GM19238 (cell line): ENCODE measurements at regions not wholly inside any gene's neighbourhood (a gene's known extent, or its start where the extent isn't known, plus 50 kb on each side); places are given as distances from the start of the nearest gene placed in this dataset.

Experiments
- DNase-seq: peaks from one replicate; pipeline ENCODE4 v3.0.0; 2011; ENCODE audit warnings: low spot score; ENCODE audit not compliant: insufficient read length

DNA sequence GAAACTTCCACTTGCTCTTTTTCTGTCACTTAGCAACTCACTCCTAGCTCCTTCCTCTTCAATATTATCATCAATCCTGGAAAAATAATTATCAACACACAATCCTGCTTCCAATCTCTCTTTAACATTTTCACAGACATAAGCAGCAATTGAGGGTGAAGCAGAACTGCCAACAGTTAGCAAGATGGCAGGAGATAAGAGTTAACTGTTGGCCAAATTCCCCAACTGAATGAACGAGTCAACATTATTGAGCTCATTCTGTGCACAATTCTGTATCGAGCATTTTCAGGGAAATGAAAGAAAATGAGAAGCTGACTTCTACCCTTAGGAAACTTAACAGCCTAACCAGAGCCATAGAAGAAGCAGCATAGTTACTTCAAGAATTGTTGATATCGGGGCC is 152.0 kb downstream of the KCNA5 start:
- DNase-seq: no peak

DNA sequence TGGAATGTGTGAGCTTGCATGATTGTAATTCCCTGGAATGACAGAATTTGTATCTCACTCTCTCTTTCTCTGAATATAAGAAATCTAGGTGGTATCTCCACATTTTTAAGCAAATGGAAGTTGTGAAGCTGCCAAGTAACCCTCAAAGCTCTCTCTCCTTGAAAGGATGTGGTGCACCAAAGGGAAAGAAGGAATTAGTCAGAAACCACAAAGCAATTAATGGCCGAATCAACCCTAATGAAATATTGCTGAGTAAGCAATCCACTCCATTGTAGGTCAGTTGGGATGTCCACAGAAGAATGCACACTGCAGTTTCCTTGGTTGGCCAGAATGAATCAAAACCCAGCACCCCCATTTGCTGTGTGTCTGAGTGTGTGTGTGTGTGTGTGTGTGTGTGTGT is 153.5 kb downstream of the KCNA5 start:
- DNase-seq: no peak

DNA sequence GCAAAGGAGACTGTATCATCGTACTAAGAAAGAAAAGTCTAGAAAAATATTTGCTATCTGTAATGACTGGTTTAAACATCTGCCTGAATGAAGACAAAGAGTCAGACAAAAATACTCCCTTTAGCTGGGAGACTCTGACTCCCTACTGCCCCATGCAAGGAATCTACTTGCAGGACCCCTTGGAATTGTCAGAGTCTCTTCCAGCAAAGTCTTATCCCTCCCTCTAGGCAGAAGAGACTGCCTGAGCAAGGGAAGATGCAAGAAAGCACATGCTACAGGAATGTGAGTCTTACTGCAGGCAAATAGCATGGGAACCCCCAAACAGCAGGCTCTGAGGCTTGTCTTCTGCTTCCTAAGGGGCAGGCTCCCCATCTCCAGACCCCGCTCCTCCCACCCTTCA is 154.0 kb downstream of the KCNA5 start:
- DNase-seq: no peak

DNA sequence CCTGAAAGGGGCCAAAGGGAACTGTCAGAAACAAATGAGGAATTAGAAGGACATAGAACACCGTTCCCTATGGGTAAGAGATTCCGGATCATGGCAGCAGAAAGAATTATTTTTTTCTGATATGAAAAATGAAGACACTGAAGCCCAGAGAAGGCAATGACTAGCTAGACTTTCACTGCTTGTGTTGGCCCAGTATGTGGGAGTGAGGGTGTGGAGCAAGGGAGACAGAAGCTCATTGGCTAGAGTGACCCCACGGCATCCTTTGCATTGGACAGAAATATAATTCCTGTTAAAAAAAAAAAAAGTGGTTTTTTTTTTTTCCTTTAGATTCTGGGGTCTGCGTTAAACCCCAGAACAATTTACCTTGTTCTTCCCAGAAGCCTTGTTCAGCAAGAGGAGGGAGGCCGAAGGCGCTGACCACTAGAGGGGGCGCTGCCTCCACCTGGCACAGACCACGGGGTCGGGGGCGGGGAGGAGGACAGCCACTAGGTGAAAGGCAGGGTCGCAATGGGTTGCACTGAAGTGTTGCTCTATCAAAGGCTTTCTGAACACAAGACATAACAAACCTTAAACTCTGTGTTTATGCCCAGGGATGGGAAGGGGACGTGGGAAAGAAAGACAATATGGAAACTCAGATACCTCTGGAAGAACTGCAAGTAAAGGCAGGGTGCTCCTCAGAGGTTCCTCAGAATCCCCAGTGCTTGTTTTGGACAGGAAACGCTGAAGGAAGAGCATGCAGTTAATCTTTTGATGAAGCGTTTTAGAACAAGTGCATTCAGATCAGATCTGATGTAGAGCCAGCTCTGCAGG is 156.8 kb downstream of the KCNA5 start:
- DNase-seq: peak; percentile 23

DNA sequence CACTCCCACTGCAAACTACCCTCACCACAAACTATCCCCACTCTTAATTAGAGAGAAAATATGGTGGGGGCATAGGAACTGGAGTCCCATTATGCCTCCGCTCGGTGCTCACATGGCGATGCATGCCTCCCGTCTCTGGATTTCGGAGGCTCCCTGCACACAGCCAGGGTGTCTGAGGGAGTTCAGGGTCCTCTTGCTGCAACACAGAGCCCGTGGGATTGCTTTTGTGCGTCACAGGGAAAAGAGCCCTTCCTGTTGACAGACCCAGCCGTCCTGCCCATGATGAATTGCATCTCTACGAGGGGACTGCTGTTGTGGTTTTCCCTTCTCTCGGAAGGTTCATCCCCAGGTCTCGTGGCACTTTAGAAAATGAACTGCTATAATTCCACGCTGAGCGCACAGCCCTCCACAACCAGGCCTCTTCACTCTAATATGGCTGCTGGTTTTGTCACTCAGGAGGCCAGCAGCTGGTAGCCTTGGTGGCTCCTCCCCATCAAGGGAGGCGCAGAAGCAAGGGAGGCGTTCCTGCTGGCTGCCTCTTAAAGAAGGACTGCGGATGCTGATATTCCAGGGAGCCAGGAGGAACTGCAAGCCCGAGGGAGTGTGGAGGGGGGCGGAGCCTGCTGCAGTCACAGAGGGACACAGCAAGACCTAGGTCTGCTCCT is 158.0 kb downstream of the KCNA5 start:
- no peak for DNase-seq

DNA sequence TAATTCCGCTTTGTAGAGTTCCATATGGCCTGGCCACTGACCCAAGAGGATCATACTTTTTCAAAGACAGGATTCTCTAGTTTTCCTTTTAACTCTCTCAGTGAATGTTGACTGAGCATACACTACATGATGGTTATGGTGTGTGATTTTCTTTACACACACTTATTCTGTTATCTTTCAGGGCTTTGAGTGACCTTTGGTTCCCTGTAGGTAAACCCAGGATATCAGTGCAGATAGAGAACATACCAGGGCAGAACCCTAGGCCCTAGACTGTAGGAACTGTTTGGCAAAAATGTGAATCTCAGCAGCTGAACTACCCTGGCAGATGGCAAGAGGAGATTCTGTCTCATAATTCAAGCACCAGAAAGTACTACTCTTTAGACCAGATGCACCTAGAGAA is 159.6 kb downstream of the KCNA5 start:
- no peak for DNase-seq

DNA sequence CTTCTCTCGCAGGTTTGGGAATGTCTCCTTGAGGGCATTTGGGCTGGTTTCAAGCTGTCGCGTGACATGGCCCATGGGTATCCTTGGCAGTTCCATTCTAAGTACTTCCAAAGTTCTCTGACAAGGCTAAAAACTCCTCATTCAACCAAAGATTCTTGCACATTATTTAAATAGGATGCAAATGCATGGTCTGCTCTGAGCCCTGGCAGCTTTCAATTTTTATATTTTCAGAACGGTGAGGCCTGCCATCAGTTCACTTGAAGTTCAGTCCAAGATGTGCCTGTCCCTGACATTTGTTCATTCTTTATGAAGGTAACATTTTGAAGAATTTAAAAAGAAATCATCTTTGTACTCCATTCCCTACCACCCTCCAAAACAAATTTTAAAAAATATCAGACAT is 160.0 kb downstream of the KCNA5 start:
- DNase-seq: no peak

DNA sequence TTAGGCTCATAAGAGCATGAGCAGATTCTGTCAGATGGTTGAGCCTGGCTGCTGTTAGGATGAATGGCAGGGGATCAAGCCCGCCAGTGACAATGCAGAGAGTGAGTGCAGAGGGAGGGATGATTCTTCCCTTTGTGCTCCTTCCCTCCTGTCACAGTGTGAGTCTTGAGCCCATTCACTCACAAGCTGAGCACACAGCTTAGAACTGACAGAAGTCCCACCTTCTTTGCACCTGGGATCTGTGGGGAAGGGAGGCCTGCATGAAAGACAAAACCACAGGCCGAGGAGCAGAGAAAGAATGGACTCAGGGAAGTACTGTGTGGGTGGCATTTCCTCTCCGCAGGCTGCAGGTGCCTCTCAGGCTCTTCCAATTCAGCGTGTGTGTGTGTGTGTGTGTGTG is 160.6 kb downstream of the KCNA5 start:
- no peak for DNase-seq

DNA sequence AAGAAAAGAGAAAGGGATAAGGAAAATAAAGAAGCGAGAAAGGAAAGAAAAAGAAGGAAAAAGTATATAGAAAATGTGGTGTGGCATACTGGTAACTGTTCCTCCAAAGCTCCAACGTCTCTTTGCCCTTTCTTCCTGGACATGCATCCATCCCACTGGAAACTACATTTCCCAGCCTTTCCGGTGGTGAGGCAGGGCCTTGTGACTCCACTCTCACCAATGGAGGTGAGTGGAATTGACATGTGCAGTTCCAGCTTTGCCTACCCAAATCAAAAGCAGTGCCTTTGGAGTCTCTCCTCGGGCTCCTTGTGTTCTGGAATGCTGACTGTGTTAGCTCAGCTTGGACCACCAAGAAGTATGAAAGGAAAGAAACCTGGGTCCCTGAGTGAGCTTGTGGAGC is 161.2 kb downstream of the KCNA5 start:
- no peak for DNase-seq

DNA sequence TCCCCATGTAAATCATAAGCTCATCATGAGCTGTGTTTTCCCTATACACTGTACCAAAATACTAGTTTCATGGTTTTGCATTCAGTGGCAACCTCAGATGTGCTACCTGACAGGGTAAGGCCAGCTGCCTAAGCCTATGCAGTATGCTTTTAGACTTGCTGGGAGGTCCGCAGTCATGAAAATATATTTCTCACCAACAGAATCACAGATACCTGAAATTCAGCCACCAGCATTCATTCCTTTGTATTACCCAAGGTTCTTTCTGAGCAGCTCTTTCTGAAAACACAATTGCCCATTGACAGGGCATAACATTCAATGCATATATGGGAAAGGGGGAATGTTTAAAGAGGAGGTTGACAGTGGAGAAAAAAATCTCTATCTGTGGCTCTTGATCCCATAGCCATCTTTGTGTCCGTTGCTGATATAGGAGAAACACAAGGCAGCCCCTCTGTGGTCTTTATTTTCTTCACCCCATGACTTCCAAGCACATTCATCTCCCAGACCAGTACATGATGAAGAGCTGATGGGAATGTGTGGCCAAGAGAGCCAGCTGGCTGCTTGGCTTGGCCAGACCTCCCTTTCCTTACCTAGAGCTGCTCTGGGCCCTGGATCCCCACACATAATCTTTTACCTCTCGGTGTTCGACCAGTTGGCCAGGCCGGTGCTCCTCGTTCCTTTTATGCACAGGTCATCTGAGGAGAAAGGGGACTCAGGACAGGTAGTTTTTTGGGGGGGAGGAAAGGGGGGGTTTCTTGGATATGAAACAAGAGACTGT is 162.9 kb downstream of the KCNA5 start:
- DNase-seq: no peak

DNA sequence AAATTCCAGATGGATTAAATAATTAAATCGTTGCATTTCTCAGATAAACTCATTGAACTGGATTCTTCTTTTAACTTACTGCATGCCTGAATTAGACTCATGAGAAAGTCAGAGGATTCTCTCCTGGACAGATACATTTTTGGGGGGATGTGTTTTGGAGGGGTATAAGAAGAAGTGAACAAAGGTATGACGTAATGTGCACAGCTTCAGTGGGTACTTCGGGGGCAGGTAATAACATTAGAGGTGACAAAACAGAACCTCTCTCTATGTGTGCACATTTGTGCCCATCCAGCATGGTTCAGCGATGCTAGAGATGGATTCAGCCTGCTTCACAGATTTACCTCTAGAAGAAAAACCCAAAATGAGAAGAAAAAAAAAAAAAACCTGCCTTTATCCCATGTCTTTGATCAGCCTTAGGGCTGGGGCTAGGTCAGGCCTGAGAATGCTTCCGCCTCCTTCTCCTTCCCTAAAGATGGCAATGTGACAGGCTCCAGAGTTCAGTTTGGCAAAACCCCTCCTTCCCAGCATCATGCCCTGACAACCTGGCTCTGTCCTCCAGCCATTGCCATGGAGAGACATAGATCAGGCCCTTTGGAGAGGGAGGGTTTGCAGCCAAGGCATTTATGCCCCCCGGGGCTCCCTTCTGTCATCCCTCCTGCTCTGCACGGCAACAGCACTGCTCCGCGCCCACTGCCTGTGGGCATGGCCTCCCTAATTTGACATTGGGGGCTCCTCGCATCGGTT is 166.7 kb downstream of the KCNA5 start:
- no peak for DNase-seq

DNA sequence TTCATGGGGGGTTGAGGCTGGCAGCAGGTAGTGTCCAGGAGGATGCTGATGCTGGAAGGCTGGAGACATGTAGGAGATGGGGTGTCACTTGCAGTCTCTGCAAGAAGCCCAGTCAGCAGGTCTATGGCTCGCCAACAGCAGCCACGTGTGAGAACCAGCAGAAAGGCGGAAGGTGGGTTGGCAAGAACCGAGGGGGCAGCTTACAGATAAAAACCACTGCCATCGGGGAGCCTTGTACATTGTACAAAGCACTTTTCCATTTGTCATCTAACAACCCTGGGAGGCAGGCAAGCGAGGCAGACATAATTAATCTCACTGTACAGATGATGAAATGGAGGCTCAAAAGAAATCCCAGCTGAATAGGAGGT is 167.2 kb downstream of the KCNA5 start:
- no peak for DNase-seq

DNA sequence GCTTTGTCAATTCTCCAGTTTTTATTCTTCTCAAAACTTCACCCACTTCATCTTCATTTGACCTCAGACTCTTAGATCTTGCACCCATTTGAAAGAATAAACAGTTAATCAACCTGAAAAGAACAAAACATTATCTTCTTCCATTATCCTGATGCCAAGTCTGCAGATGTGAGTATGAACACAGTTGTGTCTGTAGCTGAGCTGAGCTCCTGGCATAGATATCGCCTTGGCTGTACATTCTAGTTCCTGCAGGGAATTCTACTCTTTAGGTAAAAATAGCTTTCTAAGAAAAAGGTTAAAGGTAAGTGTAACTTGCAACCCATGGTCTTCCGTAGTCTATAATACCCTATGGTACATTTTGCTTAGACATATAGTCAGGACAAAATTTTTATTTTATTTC is 169.7 kb downstream of the KCNA5 start:
- no peak for DNase-seq

DNA sequence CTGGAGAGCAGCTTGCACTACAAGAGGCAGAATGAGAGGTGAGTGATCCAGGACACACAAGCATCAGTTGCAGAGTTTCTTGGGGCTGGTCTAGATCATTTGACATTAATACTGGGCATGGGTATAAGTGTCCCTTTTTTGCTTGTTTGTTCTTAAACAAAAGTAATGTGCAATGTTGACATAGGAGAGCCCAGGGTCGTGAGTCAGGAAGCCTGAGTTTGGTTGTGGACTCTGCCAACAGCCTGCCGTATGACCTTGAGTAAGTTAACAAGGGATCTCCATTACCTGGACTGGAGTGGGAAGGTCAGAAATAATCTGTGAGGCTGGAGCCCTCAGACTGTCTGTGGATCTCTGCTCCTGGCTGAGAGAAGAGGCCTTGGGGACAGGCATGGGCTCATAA is 170.3 kb downstream of the KCNA5 start:
- no peak for DNase-seq

DNA sequence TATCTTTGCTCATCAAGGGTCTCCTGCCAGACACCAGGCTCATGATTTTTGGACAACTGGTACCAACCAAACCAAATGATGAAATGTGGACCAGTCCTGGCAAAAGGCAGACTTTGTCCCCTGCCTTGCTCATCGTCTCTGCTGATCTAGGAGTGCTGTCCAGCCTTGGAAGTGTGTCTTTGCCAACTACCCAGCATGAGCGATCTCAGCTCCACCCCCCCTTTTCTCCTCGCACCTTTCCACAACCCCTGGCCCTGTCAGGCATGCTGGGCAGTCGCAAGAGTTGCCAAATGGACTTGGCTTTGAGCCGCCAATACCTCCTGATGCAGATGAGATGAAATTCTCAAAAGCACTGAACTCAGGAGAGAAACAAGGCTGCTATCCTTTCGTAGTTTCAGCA is 174.3 kb downstream of the KCNA5 start:
- no peak for DNase-seq

DNA sequence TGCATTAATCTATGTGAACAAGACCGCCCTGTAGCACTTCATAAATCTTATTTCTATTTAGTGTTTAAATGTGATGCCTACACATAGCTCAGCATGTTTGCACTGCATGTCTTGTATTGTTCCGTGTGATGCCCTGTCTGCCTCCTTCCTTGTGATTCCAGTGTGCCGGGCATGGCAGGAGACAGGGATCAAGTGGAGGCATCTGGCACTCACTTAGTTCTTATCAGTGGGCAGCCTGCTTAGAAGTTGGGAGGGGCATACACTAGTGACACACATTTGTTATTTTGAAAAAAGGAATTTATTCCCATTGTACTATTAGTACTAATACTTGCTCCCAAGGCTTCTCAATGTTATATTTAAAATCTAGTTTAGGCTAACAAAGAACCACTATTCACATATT is 176.4 kb downstream of the KCNA5 start:
- DNase-seq: no peak

DNA sequence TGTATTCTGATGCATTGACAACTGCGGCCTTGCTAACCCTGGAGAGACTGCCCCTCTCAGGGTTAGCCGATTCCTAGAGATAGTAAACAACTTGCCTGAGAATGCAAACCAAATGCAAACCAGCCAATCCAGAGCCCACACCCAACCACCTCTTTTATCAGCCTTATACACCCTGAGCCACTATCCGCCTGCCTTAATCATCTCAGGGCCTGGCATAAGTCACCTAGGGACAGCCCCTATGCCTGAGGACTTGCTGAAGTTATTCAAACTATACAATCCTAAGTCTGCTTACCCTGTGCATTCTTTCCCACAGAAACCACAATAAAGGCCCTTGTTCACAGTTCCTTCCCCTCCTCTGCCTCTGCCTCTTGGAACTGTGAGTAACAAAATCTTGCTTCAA is 177.2 kb downstream of the KCNA5 start:
- no peak for DNase-seq

DNA sequence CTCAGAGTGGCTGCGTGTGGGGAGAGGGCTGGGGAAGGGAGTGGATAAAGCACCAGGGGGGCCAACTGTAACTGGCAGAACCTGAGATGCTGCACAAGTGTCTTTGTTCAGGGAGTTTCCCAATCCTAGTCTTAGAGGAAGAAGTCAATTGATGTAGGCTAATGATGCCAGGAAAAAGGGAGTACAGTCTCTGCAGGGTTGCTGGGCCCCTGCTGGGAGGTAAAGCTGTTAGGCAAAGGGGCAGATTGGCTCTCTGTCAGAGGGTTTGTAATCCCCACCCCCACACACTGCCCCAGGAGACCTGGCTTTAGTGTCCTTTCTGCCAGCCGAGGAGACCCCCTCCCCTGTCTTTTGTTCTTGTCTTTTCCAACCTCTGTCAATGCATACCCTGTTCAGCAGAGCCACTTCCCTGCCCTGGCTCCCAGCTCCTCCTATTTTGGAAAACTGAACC is 178.4 kb downstream of the KCNA5 start:
- DNase-seq: no peak

DNA sequence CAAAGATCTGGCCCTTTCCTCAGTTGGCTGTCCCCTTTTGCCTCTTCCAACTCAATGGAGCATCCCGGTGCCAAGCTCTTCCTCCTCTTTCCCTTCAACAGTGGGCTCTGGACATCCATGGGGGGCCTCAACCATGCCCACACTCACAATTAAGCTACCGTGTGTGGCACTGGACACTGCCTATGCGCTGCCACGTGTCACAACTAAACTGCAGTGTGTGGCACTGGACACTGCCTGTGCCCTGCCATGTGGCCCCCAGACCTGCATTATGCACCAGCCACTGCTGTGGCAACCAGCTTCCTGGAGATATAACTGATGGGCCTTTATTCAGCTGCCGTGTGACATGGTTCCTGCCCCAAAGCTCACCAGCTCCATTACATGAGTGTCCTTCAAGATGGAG is 179.1 kb downstream of the KCNA5 start:
- DNase-seq: no peak

DNA sequence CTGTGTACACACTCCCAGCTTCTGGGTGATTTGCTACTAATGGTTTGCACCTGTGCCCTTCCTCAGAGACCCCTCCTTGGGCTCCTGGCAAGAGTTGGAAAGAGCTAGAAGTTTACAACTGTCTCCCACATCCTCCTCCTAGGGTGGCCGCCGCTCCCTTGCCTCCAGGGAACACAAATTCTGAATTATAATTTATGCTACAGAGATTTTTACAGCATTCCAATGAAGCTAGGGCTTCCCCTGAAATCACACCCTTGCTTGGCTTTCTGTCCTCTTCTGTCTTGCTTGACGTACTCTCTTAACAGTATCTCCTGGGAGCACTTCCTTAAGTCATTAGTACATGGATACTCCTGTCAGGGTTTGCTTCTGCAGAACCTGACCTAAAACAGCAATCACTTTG is 180.2 kb downstream of the KCNA5 start:
- no peak for DNase-seq

DNA sequence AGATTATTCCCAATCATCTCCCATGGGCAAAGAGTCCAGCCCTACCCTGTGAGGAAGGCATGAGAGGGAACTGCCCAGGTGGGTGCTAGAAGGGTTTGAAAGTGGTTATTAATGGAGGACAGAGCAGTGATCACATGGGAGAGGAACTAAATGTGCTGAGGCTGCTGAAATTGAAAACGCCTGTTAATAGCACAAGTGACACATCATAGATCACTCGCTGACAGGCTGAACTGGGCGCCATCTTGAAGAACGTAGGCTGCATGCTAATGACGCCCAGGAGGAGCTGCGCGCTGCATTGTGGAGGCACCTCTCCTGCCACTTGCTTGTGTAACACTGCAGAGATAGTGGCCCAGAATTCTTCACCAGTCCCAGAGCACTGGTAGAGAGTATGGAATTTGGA is 182.9 kb downstream of the KCNA5 start:
- no peak for DNase-seq
